ENCODE measurements at regions not wholly inside any gene's neighbourhood (a gene's known extent, or its start where the extent isn't known, plus 50 kb on each side); places are given as distances from the start of the nearest gene placed in this dataset.
"Not testable (repeated sequence)": the region's sequence is repeated elsewhere in the genome, so short reads cannot be mapped to it uniquely, and the experiment has no call there.

DNA sequence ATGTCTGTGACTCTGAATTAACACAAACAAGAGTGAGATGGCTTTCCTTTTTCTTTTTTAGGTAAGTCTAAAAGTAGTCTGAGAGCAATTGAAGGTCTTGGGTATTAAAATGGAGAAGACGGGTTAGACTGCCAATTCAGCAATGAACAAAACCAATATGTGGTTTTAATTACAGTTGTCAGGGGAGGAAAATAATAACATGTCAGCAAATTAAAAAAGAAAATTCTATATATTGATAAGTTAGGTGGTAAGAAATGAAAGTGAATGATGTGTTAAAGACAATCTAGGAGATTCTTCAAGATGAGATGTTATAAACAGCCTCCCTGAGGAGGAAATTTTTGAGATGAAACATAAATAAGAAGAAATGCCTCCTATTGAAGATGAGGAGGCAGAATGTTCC, 150.6 kb upstream of the HSF2 start:
- DNase-seq (ENCODE audit: low read depth, low spot score), result no peak

DNA sequence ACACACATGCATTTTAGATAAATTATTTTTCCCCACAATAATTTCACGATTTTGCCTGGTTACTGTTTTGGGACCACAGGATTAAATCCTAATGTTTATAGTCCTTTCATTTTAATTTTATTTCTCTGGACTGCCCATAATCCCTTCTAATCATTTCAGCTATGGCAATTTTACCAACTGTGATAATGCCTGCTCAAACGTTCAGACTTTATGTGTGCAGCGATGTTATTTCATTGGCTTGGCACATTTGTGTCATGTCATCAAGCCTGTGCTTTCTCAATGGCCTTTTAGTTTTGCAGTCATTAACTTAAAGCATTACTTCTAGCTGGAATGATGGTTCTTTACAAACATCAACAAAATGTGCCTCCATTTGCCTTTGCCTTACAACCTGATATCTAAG, 140.6 kb upstream of the HSF2 start:
- no peak for DNase-seq (ENCODE audit: low read depth, low spot score)

DNA sequence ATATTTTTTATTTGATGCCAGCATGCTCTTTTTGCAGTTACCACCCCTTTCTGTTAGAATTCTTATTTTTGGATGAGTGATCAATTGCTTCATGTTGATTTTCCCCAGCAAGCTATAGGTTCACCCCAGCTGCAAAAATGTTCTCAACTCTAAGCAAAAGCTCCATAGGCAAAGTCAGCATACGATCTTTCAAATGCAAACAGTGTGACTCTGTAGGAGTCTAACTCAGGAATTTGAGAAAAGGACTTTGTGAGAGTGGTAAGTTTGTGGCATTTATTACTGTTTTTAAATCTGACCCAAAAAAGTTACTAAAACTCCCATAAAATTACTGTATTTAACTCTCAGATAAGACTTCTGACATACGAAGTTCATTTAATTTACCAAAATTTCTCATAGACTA, 134.9 kb upstream of the HSF2 start:
- DNase-seq (ENCODE audit: low read depth, low spot score), result no peak

DNA sequence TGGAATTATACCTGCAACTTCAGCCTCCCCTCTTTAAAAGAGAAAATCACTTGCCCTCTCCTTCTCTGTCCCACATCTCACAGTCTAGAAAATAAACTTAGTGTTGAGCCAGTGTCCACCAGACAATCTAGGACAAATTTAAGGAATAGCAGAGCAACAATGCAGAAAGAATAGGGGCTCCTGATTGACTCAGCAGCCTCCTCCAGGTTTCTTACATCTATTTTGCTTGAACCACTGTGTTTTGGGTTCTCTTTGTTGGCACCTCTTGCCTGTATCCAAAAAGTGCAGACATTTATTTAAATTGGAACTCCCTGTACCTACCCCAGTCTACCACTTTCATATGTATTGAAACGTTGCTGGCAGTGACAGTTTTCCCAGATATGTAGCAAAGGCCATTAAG, 133.7 kb upstream of the HSF2 start:
- no peak for DNase-seq (ENCODE audit: low read depth, low spot score)

DNA sequence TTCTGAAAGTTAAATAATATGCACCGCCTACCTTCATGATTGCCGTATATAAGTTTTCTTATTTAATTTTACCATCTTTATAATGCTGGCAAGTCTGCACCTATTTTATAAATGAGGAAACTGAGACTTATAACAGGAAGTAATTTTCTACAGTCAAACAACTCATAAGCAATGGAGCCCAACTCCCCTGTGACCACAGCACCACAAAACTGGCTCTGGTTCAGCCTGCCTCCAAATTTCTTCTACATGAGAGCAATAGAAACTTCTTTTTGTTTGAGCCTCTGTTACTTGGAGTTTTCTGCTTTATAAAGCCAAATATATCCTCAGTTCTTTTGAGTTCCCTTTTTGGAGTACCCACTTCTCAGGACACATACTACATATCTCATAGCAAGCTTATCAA, 131.1 kb upstream of the HSF2 start:
- no peak for DNase-seq (ENCODE audit: low read depth, low spot score)

DNA sequence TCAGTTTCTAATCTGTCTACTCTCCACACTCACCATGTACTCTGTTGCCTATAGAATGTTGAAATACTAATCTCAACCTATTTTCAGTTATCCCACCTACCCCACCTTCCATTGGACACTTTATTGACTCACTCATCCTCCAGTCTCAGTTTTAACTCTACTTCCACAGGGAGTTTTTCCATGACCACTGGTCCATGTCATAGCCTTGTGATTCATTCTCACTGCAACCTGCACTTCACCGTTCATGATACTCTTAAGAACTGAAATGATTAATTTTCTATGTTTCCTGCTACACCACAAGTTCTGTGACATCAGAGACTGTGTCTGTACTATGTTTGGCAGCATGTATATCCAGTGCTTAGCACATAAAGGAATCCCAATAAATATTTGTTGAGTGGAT, 122.8 kb upstream of the HSF2 start:
- DNase-seq (ENCODE audit: low read depth, low spot score), result no peak

DNA sequence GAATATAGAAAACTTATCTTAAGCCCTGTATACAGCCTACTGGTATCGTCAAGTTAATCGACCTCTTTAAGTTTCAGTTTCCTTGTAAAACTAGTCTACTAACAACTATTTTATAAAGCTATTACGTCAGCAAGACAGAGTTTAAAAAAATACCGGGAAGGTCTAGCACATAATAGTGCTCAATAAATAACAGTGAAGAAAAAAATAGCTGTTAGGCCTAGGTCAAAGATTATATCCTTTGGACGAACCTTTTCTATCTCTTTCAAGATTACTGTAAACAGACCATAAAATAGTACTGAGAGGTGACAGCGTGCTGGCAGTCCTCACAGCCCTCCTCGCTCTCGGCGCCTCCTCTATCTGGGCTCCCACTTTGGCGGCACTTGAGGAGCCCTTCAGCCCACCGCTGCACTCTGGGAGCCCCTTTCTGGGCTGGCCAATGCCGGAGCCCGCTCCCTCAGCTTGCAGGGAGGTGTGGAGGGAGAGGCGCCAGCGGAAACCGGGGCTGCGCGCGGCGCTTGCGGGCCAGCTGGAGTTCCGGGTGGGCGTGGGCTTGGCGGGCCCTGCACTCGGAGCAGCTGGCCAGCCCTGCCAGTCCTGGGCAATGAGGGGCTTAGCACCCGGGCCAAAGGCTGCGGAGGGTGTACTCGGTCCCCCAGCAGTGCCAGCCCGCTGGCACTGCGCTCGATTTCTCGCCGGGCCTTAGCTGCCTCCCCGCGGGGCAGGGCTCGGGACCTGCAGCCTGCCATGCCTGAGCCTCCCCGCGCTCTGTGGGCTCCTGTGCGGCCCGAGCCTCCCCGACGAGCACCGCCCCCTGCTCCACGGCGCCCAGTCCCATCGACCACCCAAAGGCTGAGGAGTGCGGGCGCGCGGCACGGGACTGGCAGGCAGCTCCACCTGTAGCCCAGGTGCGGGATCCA, 119.1 kb upstream of the HSF2 start:
- not testable (repeated sequence) for DNase-seq (ENCODE audit: low read depth, low spot score)

DNA sequence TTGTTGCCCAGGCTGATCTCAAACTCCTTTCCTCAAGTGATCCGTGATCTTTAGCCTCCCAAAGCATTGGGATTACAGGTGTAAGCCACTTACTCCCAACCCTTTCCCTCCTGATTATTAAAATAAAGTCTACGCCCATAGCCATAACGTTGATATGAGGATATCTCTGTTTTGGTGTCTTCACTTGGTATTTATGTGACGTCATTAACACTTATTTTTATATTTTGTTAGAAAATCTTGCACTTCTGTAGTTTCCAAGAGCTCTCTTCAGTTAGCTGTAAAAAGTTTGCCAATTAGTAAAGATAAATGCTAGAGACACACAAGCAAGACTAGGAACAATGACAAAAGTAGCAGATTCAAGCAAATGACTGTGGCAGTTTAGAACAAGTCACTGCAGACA, 115.6 kb upstream of the HSF2 start:
- no peak for DNase-seq (ENCODE audit: low read depth, low spot score)

DNA sequence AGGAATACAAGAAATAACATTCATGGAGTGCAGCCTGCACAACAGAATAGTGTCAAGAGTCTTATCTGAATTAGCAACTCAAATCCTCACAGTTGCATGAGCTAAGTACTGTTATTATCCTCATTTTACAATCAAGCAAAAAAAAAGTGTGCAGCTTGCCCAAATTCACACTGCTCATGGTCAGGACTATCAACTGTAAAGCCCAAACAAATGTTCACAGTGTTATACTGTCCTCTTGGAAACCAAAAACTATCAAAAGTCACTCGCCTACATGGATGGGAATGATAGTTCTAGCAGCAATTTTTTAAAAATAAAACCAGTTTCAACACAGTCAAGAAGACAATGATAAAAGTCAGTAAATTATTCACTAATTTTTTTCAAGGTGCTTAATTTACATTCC, 114.6 kb upstream of the HSF2 start:
- DNase-seq (ENCODE audit: low read depth, low spot score), result no peak

DNA sequence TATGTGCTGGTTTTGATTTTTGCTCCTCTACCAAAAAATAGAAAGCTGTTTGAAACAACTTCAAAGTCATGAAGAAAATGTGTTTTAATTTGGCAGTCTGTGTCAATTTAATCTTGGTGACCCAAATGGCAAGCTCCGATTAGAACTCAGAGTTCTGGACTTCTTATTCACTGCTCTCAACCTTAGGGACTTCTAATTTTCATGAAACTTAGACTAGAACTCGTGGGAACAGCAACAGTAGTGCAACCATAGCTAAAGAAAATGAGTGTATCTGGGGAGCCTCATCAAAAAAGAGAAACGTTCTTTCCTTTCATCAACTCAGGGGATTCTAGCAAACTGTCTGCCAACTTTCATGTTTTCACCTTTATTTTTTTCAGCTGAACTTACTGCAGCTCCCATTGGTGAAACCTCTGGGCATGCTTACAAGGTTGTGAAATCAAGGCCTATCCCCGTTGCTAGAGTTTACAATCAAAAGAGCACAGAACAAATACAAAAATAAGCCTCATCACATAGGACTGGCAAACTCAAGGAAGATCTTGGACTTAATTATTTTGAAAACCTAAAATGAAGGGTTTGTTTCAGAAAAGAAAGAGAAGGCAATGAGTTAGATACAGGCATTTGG, 114.0 kb upstream of the HSF2 start:
- DNase-seq (ENCODE audit: low read depth, low spot score), result no peak

DNA sequence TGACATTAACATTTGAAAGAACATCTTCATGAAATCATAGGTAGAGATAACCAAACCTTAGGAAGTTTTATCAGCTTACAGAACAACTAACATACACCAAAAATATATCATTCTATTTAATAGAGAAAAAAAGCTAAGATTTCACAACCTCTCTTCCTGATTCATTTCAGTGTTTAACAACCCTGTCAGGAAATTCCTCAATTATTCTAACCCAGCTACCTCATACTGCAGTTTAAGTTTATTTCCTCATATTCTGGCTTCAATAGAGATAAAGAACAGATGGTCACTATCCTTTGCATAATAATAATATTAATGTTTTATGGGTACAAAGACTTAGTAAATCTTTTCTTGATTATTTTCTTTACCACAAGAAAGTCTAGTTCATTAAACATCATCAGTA, 112.9 kb upstream of the HSF2 start:
- no peak for DNase-seq (ENCODE audit: low read depth, low spot score)

DNA sequence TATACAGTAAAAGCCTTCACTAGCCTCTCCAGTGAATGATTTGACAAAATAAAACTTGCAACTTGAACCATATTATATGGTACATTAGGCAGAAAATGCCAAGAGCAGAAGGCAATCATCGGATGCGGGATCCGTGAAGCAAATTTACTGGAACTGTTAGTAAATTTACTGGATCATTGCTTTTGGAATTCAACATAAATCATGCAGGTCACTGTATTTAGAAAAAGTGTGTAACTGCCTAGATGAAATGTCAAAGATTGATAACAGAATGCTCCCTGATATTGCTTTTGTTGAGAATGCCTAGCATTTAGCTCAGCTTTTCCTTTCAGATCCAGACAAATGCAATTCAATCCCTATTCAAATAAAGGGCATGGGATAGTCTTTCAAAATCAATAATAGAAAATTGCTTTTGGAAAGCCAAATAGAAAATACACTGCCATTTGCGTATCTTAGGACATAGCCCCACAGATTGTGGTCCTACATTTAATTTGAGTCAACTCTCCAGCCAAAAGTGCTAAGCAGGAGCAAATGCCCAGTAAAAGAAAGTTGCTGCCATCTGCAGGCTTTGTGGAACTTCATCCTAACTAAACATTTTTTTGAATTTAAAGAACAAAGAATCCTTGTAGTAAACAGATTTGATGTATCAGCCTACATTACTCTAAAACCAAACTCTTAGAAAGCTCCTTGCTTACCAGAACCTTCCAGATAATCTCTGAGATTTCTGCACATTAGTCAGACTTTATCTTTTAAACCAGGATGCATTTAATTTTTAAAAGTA, 109.5 kb upstream of the HSF2 start:
- DNase-seq (ENCODE audit: low read depth, low spot score), result no peak

DNA sequence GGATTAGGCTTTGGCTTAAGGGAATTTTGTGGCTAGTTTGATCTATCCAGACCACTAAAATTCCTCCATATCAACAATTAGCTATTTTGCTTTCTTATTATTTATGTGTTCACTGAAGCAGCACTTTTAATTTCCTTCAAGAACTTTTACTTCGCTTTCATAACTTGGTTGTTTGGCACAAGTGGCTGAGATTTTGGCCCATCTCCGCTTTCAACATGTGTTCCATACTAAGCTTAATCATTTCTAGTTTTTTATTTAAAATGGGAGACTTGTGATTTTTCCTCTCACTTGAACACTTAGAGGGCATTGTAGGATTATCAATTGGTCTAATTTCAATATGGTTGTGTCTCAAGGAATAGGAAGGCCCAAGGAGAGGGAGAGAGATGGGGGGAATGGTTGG, 102.4 kb upstream of the HSF2 start:
- no peak for DNase-seq (ENCODE audit: low read depth, low spot score)

DNA sequence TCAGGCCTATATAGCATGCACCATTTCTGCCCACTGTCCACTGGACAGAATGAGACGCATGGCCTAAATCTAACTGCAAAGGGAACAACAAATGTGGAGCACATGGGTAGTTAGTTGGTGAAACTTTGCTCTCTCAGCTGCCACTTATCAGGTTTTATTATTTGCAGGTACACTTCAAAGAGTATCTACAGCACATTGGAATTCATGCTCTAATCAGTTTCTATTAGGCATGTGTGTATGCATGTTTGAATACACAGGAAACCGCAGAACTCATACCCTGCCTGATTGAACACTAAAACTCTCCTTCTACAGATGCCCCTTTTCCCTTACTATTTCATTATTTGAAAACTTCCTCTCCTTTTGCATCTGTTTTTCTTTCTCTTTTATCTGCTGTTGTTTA, 97.4 kb upstream of the HSF2 start:
- no peak for DNase-seq (ENCODE audit: low read depth, low spot score)

DNA sequence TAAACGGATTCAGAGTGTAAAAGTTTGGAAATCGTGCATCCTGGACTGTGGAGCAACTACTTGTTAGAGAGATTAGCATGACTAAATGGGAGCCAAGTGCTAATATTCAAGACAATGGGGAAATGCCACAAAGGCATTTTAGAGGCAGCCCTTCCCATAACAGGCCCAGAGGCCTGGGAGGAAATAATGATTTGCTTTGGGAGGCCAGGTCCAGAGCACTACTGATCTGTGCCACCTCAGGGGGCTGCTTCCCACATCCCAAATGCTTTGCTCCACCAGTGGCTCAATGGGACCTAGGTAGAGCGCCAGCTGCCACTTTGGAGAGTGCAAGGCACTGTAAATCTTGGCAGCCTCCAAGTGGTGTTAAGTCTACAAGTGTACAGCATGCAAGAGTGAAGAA, 91.9 kb upstream of the HSF2 start:
- DNase-seq (ENCODE audit: low read depth, low spot score), result no peak

DNA sequence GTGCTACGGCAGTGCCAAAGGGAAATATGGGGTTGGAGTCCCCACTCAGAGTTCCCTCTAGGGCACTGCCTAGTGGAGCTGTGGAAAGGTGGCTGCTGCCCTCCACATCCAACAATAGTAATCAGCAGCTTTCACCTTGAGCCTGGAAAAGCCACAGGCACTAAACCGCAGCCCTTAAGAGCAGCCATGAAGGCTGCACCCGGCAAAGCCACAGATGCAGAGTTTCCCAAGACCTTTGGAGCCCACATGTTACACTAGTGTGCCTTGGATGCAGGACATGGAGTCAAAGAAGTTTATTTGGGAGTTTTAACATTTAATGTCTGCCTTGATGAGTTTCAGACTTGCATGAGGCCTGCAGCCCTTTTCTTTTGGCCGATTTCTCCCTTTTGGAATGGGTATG, 91.4 kb upstream of the HSF2 start:
- DNase-seq (ENCODE audit: low read depth, low spot score), result no peak

DNA sequence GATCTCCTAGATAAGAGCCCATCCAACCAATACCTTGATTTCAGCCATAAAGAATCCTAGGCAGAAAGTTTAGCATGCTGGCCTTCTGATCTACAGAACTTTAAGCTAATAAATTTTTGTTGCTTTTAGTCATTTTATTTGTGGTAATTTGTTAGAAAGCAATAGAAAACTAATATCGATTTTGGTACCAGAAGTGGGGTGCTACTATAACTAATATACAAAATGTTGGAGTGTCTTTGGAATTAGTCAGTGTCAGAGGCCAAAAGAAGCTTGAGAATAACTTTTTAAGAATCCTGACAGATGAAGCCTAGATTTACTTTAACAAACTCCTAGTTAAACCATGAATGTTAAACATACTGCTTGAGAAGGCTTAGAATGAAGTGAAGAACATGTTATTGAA, 83.6 kb upstream of the HSF2 start:
- no peak for DNase-seq (ENCODE audit: low read depth, low spot score)

DNA sequence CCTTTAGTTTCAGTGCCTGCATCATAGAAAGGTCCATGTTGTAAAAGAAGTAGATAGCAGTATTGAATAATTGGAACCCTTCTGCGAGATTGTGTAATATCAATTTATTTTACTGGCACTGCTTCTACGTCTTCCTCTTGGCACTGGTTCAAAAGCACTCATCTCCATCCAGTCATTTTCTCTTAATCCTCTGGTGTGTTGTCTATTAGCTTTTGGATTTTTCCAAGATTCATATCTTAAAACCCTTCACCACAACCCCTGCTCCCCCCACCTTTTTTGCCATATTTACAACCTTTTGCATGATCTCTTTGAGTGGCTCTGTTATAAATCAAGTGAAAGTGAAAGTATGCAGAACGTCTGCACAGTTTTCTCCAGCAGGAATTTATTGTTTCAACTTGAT, 76.6 kb upstream of the HSF2 start:
- DNase-seq (ENCODE audit: low read depth, low spot score), result no peak

DNA sequence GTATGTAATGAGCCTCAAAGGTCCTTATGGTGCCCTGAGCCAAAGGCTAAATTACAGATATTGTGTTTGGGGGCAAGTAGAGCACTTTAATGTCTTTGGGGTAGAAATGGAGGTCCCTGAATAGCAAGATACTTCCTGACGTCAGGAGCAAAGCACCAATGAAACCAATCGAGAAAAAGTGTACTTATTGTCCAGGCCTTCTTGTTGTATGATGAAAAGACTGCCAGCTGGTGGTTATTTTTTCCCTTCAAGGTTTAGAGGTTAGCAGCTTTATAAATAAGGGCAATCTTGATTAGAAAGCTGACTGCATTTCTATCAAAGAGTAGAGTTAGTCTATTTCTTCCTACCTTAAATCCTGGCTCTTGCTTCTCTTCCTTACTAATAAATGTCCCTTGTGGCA, 76.1 kb upstream of the HSF2 start:
- DNase-seq (ENCODE audit: low read depth, low spot score), result no peak

DNA sequence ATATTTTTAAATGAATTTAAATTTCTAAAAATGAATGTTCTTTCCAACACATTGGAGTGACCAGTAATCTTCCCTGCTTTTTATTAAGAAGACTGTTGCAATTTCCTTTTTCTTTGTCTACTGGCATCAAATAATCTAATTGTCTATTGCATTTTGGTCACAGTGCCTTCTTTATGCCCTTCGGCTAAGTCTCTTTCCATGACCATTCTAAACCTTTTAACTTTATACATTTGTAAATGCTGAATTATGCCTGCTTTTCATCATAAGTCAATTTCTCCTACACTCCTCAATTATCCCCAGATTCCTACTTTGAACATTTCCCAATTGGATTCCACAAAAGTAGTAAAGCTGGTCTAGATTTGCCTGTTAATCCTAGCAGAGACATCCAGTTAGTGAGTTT, 69.1 kb upstream of the HSF2 start:
- no peak for DNase-seq (ENCODE audit: low read depth, low spot score)

DNA sequence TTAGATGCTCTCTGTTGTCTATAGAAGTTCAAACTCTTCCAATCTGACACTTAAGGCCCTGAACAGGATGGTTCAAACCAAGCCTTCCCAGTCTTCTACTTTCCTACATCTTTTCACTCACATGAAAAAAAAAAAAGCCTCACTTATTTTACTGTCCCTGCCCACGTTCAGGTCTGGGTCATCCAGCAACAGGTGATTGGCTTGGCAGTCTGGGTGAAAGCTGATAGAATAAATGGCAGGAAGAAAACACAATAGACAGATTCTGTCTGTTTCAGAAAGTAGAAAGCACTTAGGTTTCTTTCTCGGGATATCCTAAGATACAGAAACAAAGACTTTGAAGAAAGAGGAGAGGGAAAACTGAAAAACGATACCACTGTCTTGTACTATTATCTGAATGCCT, 61.8 kb upstream of the HSF2 start:
- no peak for DNase-seq (ENCODE audit: low read depth, low spot score)

DNA sequence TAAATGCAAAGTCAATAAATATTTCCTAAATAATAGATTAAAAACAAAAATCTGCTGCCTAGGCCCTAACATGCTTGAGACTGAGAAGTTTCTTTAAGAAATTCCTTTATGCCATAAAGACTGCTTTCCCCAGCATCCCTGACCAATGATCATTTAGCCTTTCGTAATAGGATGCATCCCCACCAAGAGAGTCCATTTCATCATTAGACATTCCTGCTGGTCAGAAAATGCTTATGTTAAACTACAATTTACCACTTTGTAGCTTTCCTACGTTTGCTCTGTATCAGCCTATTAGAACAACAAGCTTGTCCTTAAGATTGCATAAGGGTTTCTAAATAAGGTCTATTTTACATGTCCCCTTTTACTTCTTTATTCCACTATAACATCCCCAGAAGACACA, 59.8 kb upstream of the HSF2 start:
- DNase-seq (ENCODE audit: low read depth, low spot score), result no peak

DNA sequence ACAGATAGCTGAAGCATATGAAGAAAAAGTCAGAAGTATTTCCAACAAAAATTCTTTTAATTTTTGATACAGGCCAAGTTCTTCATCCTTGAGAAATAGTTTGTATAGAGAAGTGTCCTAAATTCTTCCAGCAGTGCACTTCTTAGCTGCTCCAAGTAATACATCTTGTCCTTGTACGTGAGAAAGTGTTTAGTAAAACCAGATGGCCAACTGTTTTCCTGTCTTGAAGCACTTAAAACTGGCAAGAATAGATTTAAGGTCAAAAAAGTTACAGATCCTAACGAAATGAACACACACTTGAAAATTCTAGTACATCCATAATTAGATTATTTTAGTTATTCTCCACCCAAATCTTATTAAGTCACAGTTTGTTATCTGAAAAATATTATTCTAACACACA, 52.2 kb upstream of the HSF2 start:
- no peak for DNase-seq (ENCODE audit: low read depth, low spot score)

All from brain pericyte (primary cell).